HG02840 (cell line): ENCODE measurements at regions not wholly inside any gene's neighbourhood (a gene's known extent, or its start where the extent isn't known, plus 50 kb on each side); places are given as distances from the start of the nearest gene placed in this dataset.
"Not testable (repeated sequence)": the region's sequence is repeated elsewhere in the genome, so short reads cannot be mapped to it uniquely, and the experiment has no call there.

Experiments
- ATAC-seq: cut with Tn5 transposase; IDR thresholded peaks from one replicate; pipeline ENCODE4 v1.9.1; 2021; ENCODE audit warnings: mild to moderate bottlenecking, moderate library complexity, moderate number of reproducible peaks; ENCODE audit not compliant: unreplicated experiment, low FRiP score

- ATAC-seq: not testable (repeated sequence)
Observed at GRCh38 chr1:83306811-83307210, 692.1 kb downstream of the TTLL7 start.

- not testable (repeated sequence) for ATAC-seq
Observed at GRCh38 chr1:83295594-83295993, 703.3 kb downstream of the TTLL7 start.

- not testable (repeated sequence) for ATAC-seq
Observed at GRCh38 chr1:83287391-83287790, 711.5 kb downstream of the TTLL7 start.

- ATAC-seq: not testable (repeated sequence)
Observed at GRCh38 chr1:83274656-83275055, 724.3 kb downstream of the TTLL7 start.

GRCh38 chr1:83272484-83272883, 726.4 kb downstream of the TTLL7 start:
- ATAC-seq: not testable (repeated sequence)

GRCh38 chr1:83271834-83272233, 727.1 kb downstream of the TTLL7 start:
- not testable (repeated sequence) for ATAC-seq

- ATAC-seq: not testable (repeated sequence)
Observed at GRCh38 chr1:83270801-83271200, 728.1 kb downstream of the TTLL7 start.

- ATAC-seq: not testable (repeated sequence)
Observed at GRCh38 chr1:83263808-83264207, 735.1 kb downstream of the TTLL7 start.

- ATAC-seq: not testable (repeated sequence)
Observed at GRCh38 chr1:83251687-83252086, 747.2 kb downstream of the TTLL7 start.

- ATAC-seq: not testable (repeated sequence)
Observed at GRCh38 chr1:83246780-83247179, 752.2 kb downstream of the TTLL7 start.

- not testable (repeated sequence) for ATAC-seq
Observed at GRCh38 chr1:83244832-83245231, 754.1 kb downstream of the TTLL7 start.

- ATAC-seq: not testable (repeated sequence)
Observed at GRCh38 chr1:83239568-83239967, 759.4 kb downstream of the TTLL7 start.

GRCh38 chr1:83238654-83239053, 760.3 kb downstream of the TTLL7 start:
- not testable (repeated sequence) for ATAC-seq

GRCh38 chr1:83219788-83220187, 779.1 kb downstream of the TTLL7 start:
- ATAC-seq: not testable (repeated sequence)

- not testable (repeated sequence) for ATAC-seq
Observed at GRCh38 chr1:83218036-83218716, 780.8 kb downstream of the TTLL7 start.

- not testable (repeated sequence) for ATAC-seq
Observed at GRCh38 chr1:83214317-83214716, 784.6 kb downstream of the TTLL7 start.

GRCh38 chr1:83213648-83214047, 785.3 kb downstream of the TTLL7 start:
- not testable (repeated sequence) for ATAC-seq

- not testable (repeated sequence) for ATAC-seq
Observed at GRCh38 chr1:83212033-83212432, 786.9 kb downstream of the TTLL7 start.

GRCh38 chr1:83208540-83208939, 790.4 kb downstream of the TTLL7 start:
- ATAC-seq: not testable (repeated sequence)

- not testable (repeated sequence) for ATAC-seq
Observed at GRCh38 chr1:83194610-83195009, 804.3 kb downstream of the TTLL7 start.

GRCh38 chr1:83182033-83182728, 816.8 kb downstream of the TTLL7 start:
- ATAC-seq: not testable (repeated sequence)

- ATAC-seq: not testable (repeated sequence)
Observed at GRCh38 chr1:83180621-83181020, 818.3 kb downstream of the TTLL7 start.
